NCI-H2196 (cell line): ENCODE measurements at regions not wholly inside any gene's neighbourhood (a gene's known extent, or its start where the extent isn't known, plus 50 kb on each side); places are given as distances from the start of the nearest gene placed in this dataset.
"Not testable (repeated sequence)": the region's sequence is repeated elsewhere in the genome, so short reads cannot be mapped to it uniquely, and the experiment has no call there.

ENCODE experiments used
- DNase-seq: peaks from one replicate; lab custom pipeline; 2025; ENCODE audit not compliant: unreplicated experiment; lab: John Stamatoyannopoulos, UW

DNA sequence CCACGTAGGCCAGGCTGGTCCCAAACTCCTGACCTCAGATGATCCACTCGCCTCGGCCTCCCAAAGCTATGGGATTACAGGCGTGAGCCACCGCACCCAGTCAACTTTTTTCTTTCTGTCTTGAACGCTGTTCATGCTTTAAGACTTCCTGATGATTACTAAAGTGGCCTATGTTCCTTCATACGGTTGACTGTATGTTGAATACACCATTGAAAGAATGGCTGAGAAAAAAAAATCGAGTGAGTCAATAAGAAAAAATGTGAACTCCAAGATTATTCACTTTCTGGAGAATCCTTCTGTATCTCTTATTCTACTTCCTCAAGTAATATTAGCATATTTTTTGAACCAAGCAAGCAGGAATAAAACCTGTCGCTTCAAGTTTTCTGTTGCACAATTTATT, 955.0 kb downstream of the GATA3 start:
- DNase-seq: no peak

GRCh38 chr10:9010093-9010492, 955.6 kb downstream of the GATA3 start:
- no peak for DNase-seq

GRCh38 chr10:9010931-9011670, 956.6 kb downstream of the GATA3 start:
- DNase-seq: no peak

DNA sequence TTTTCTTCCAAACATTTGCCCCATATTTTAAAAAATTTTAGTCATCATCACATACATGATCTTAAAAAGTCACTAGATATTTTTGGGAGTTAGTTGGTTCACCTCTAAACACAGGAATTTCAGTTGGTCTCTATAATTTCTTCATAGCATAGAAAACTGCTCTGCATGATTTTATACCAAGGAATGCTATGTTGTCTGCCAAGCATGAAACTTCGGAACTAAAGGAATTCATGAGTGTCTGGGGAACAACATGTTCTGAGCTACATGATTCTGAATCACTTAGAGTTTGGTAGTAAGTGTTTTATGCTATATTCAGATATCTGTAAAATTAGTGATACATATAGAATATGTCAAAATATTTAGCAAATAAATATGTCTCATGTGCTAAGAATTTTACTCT, 957.8 kb downstream of the GATA3 start:
- DNase-seq: no peak

DNA sequence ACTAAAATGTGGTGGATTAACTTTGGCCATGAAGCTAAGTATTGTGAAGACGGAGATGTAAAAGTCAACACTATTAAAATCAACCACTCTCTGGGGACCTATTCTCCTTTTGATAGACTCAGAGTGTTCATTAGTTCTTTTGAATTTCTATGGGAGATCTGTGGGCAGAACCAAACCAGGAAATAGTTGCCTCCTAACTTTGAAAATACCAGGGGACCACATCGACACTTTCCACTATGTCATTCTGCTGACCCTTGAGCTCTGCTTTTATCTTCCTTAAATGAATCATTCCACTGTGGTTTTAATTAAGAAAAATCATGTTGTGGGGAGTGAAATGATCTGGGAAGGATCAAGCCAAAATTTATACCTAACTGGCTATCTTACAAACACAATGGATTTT, 960.5 kb downstream of the GATA3 start:
- DNase-seq: no peak

DNA sequence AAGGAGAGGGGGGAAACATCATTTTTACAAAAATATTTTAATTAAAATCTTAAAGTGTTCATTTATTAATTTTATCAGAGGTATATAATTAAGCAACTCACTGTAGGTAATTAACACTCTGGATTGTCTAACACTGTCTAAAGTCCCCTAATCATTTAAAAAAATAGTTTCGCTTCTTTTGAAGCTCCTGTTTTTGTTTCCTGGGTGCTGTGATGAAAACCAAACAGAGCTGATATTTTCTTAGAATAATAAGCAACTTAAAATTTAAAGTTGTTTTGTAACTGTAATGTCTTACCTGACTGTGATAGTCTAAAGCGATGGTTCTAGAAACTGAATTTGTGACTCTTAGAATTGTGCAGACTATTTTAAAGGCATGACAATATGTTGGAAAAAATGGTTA, 961.0 kb downstream of the GATA3 start:
- DNase-seq: no peak

GRCh38 chr10:9016930-9017329, 962.4 kb downstream of the GATA3 start:
- DNase-seq: no peak

GRCh38 chr10:9018195-9019173, 964.0 kb downstream of the GATA3 start:
- DNase-seq: no peak

DNA sequence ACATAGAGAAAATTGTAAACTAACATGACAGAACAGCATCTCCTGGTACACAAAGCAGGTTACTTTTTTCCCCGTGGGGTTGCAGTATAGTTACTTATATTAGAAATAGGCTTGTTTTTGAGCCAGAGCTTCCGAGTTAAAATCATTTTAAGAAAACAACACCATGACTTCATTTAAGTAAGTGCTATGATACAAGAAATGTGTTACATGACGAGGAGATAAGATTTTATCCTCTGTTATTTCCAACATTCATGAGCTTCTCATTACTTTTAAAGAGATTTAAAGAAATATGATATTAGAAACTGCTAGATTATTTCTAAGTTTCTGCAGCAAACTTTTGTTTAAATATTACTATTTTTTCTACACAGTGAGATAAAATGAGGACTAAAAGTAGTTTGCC, 968.7 kb downstream of the GATA3 start:
- no peak for DNase-seq

DNA sequence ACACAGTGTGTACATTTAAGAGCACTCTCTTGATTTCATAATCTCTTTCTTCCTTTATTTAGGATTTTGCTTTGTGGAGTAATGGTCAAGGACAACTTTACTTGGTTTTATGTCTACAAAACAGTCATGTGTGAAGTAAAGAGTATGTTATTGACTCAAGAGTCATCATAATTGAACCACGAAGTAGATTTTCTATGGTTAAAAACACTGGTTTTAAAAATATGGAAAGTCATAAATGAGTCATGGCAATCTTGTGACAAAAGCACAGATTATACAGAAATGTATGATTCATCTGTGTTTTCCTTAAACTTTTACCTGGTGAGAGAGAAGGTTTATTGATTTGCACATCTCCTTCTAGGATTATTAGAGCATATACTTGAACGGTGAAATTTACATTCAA, 969.7 kb downstream of the GATA3 start:
- no peak for DNase-seq

- DNase-seq: no peak
Observed at GRCh38 chr10:9028231-9028630, 973.7 kb downstream of the GATA3 start.

GRCh38 chr10:9035355-9035754, 980.9 kb downstream of the GATA3 start:
- DNase-seq: no peak

- no peak for DNase-seq
Observed at GRCh38 chr10:9036711-9037204, 982.3 kb downstream of the GATA3 start.

GRCh38 chr10:9038146-9038714, 983.7 kb downstream of the GATA3 start:
- DNase-seq: no peak

DNA sequence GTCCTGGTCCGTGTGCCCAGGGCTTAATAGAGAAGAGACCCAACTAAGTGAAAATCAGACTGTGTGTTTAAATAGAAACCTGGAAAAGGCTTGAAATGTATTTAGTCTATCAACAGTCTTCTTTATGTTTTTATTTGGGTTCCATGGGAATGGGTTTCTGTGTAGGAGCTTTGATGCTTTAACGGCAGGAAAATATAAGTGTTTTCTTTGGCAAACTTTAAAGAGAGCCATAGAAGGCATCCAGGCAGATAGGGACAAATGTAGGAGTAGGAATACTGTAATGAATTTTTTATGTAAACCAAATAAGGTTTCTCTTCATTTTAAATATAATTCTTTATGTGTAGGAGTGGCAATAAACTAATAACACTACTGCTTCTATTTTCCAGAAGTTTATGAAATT, 989.0 kb downstream of the GATA3 start:
- DNase-seq: no peak

- no peak for DNase-seq
Observed at GRCh38 chr10:9045311-9045710, 990.8 kb downstream of the GATA3 start.

- DNase-seq: no peak
Observed at GRCh38 chr10:9051328-9051974, 997.0 kb downstream of the GATA3 start.

- DNase-seq: no peak
Observed at GRCh38 chr10:9052767-9053166, 998.3 kb downstream of the GATA3 start.

DNA sequence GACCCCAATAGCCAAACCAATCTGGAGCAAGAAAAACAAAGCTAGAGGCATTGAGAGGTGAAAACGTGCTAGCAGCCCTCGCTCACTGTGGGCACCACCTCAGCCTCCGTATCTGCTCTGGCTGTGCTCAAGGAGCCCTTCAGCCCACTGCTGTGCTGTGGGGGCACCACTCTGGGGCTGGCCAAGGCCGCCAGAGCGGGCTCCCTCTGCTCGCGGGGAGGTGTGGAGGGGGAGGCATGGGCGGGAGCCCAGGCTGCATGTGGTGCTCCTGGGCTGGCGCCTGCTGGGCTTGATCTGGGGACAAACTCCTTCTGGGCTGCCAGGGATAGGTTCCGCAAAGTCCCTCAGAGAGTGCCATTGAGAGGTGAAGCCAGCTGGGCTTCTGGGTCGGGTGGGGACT, 1002.0 kb downstream of the GATA3 start:
- no peak for DNase-seq

DNA sequence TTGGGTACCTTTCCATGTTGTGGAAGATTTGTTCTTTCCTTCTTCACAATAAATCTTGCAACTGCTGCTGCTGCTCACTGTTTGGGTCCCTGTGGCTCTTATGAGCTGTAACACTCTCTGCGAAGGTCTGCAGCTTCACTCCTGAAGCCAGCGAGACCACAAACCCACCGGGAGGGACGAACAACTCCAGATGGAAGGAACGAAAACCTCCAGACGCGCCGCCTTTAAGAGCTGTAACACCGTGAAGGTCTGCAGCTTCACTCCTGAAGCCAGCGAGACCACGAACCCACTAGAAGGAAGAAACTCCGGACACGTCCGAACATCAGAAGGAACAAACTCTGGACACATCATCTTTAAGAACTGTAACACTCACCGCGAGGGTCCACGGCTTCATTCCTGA, 1002.8 kb downstream of the GATA3 start:
- not testable (repeated sequence) for DNase-seq

DNA sequence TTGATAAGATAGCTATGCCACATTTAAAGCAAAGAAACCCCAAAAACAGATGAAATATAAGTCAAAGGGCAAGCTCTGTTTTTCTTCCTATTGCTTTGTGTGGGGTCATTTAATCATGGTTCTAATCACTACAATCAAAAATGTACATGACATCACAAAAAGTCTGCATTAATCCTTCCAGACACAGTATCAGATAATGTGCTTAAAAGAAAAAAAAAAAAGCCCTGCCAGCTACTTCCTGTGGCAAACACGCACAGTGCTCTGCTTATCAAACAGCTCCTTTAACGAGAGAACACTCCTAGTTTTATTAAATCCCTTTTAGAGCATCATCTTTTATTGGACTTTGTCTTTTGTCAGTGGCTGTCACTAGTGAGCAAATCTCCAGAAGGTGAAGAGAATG, 1005.8 kb downstream of the GATA3 start:
- DNase-seq: no peak
